ENCODE measurements at regions not wholly inside any gene's neighbourhood (a gene's known extent, or its start where the extent isn't known, plus 50 kb on each side); places are given as distances from the start of the nearest gene placed in this dataset.

GRCh38 chr3:34213478-34213877, 415.0 kb downstream of the PDCD6IP start:
- TF ChIP-seq ZNF24 (IDR thresholded peaks at IDR 0.05), result no peak
- TF ChIP-seq NBN (IDR thresholded peaks at IDR 0.05), result no peak
- no peak for TF ChIP-seq POLR2A (IDR thresholded peaks at IDR 0.05; ENCODE audit: low read depth, low read length)
- TF ChIP-seq E2F4 (IDR thresholded peaks at IDR 0.05; ENCODE audit: low read depth, low read length), result no peak
- TF ChIP-seq KDM1A (IDR thresholded peaks at IDR 0.05; ENCODE audit: borderline replicate concordance), result no peak
- no peak for TF ChIP-seq BRCA1 (IDR thresholded peaks at IDR 0.05; ENCODE audit: low read depth, low read length)
- TF ChIP-seq MTA3 (IDR thresholded peaks at IDR 0.05; ENCODE audit: borderline replicate concordance, low read length), result no peak
